Stimulated activated CD8-positive, alpha-beta memory T cell treated with anti-CD3 and anti-CD28 coated beads, Interleukin-15, amount 100 ng/mL, for 1 hour (primary cell): ENCODE measurements at regions not wholly inside any gene's neighbourhood (a gene's known extent, or its start where the extent isn't known, plus 50 kb on each side); places are given as distances from the start of the nearest gene placed in this dataset.
A peak's percentile ranks its signal among the peaks of the same experiment; 100 is the strongest.
"Not testable (repeated sequence)": the region's sequence is repeated elsewhere in the genome, so short reads cannot be mapped to it uniquely, and the experiment has no call there.

Source experiments
- DNase-seq: peaks from one replicate; pipeline ENCODE4 v3.0.0-alpha.2; 2020; ENCODE audit warnings: low read depth

- DNase-seq: peak; percentile 27
Observed at GRCh38 chrY:7310482-7311269, 399.1 kb upstream of the AMELY start.

GRCh38 chrY:7308816-7309215 is 397.3 kb upstream of the AMELY start:
- no peak for DNase-seq

GRCh38 chrY:7302306-7302705 is 390.8 kb upstream of the AMELY start:
- no peak for DNase-seq

- DNase-seq: no peak
Observed at GRCh38 chrY:7299960-7300359, 388.4 kb upstream of the AMELY start.

- DNase-seq: no peak
Observed at GRCh38 chrY:7292113-7292512, 380.6 kb upstream of the AMELY start.

- no peak for DNase-seq
Observed at GRCh38 chrY:7289889-7290833, 378.6 kb upstream of the AMELY start.

GRCh38 chrY:7288611-7289010 is 377.1 kb upstream of the AMELY start:
- DNase-seq: no peak

GRCh38 chrY:7287963-7288362 is 376.4 kb upstream of the AMELY start:
- DNase-seq: not testable (repeated sequence)

- DNase-seq: no peak
Observed at GRCh38 chrY:7285388-7285787, 373.8 kb upstream of the AMELY start.

GRCh38 chrY:7283001-7283400 is 371.4 kb upstream of the AMELY start:
- no peak for DNase-seq

- DNase-seq: not testable (repeated sequence)
Observed at GRCh38 chrY:7280151-7280740, 368.7 kb upstream of the AMELY start.

- no peak for DNase-seq
Observed at GRCh38 chrY:7275751-7276150, 364.2 kb upstream of the AMELY start.

- no peak for DNase-seq
Observed at GRCh38 chrY:7275014-7275413, 363.5 kb upstream of the AMELY start.

- DNase-seq: no peak
Observed at GRCh38 chrY:7274369-7274913, 362.9 kb upstream of the AMELY start.

GRCh38 chrY:7273587-7274203 is 362.1 kb upstream of the AMELY start:
- peak; percentile 66 for DNase-seq

GRCh38 chrY:7272556-7273195 is 361.1 kb upstream of the AMELY start:
- DNase-seq: peak; percentile 34

GRCh38 chrY:7263773-7264172 is 352.2 kb upstream of the AMELY start:
- DNase-seq: no peak

GRCh38 chrY:7262531-7262930 is 351.0 kb upstream of the AMELY start:
- no peak for DNase-seq

- no peak for DNase-seq
Observed at GRCh38 chrY:7261254-7261653, 349.7 kb upstream of the AMELY start.

- DNase-seq: no peak
Observed at GRCh38 chrY:7240101-7240500, 328.5 kb upstream of the AMELY start.

GRCh38 chrY:7211971-7212370 is 300.4 kb upstream of the AMELY start:
- DNase-seq: no peak
